GM12875 (cell line): ENCODE measurements at regions not wholly inside any gene's neighbourhood (a gene's known extent, or its start where the extent isn't known, plus 50 kb on each side); places are given as distances from the start of the nearest gene placed in this dataset.

ENCODE experiments used
- H3K4me3 ChIP-seq: one replicate; pipeline ENCODE4 v1.5.1; 2011; ENCODE audit warnings: low read depth, low read length, control low read depth
- TF ChIP-seq, protein P1 (sequence below): IDR thresholded peaks from 2 replicates; pipeline ENCODE4 v1.5.1; 2011; ENCODE audit warnings: low read depth, mild to moderate bottlenecking, control low read depth, inconsistent platforms, low read length, moderate library complexity, borderline replicate concordance; ENCODE audit not compliant: insufficient read depth

- TF ChIP-seq, protein P1, sequence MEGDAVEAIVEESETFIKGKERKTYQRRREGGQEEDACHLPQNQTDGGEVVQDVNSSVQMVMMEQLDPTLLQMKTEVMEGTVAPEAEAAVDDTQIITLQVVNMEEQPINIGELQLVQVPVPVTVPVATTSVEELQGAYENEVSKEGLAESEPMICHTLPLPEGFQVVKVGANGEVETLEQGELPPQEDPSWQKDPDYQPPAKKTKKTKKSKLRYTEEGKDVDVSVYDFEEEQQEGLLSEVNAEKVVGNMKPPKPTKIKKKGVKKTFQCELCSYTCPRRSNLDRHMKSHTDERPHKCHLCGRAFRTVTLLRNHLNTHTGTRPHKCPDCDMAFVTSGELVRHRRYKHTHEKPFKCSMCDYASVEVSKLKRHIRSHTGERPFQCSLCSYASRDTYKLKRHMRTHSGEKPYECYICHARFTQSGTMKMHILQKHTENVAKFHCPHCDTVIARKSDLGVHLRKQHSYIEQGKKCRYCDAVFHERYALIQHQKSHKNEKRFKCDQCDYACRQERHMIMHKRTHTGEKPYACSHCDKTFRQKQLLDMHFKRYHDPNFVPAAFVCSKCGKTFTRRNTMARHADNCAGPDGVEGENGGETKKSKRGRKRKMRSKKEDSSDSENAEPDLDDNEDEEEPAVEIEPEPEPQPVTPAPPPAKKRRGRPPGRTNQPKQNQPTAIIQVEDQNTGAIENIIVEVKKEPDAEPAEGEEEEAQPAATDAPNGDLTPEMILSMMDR: no peak
- H3K4me3 ChIP-seq: no peak overlapping the region
These were observed 1114.5 kb downstream of the EPHA3 start for GRCh38 chr3:90221900-90222299.

GRCh38 chr3:90241481-90241880 lies 1134.1 kb downstream of the EPHA3 start:
- TF ChIP-seq, protein P1: no peak
- H3K4me3 ChIP-seq: no peak overlapping the region

- TF ChIP-seq, protein P1: no peak
- H3K4me3 ChIP-seq: no peak overlapping the region
These were observed 1145.7 kb downstream of the EPHA3 start for GRCh38 chr3:90253131-90253530.

GRCh38 chr3:90261481-90262433 lies 1154.3 kb downstream of the EPHA3 start:
- TF ChIP-seq, protein P1: no peak
- no peak overlapping the region for H3K4me3 ChIP-seq
